Esophagus muscularis mucosa (tissue), 3 donors: ENCODE measurements at regions not wholly inside any gene's neighbourhood (a gene's known extent, or its start where the extent isn't known, plus 50 kb on each side); places are given as distances from the start of the nearest gene placed in this dataset.

ENCODE experiments used
- POLR2A ChIP-seq: fragments of 450-650 bp; IDR thresholded peaks from one replicate; pipeline ENCODE4 v1.6.1; 2017; ENCODE audit warnings: antibody characterized with exemption, moderate library complexity, mild to moderate bottlenecking, low read depth
- POLR2AphosphoS5 ChIP-seq, 2 donors: sonication (generic); formaldehyde crosslinking; IDR thresholded peaks; one replicate each; pipeline ENCODE4 v1.6.1; 2017; ENCODE audit warnings: antibody characterized with exemption in 2 of 2
- TF ChIP-seq, protein P1 (sequence below), 3 experiments: fragments of 200-600 bp in 2 of 3; fragments of 450-650 bp in 1 of 3; sonication (generic) in 2 of 3; IDR thresholded peaks; one replicate each; pipeline ENCODE4 v1.5.1; 2017 to 2019; ENCODE audit warnings: antibody characterized with exemption in 3 of 3, mild to moderate bottlenecking in 2 of 3, moderate library complexity in 1 of 3

DNA sequence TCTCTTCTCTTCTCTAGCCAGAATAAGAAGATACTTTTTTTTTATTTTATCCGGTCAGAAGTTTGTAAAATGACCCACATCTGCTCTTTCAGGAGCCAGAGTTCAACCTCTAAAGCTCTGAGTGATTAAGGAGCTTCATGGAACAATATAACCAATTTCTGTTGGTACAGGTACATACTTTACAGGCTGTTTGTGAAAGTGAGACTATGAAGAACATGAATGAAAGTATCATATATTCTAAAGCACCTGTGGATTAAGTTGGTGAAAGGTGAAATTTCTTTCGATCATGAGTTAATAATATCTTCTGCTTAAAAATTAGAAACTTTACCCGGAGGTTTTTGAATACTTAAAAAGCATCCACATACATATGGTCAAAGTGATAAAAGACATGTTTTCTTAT is 65.2 kb downstream of the DMRT2 start:
- TF ChIP-seq, protein P1, sequence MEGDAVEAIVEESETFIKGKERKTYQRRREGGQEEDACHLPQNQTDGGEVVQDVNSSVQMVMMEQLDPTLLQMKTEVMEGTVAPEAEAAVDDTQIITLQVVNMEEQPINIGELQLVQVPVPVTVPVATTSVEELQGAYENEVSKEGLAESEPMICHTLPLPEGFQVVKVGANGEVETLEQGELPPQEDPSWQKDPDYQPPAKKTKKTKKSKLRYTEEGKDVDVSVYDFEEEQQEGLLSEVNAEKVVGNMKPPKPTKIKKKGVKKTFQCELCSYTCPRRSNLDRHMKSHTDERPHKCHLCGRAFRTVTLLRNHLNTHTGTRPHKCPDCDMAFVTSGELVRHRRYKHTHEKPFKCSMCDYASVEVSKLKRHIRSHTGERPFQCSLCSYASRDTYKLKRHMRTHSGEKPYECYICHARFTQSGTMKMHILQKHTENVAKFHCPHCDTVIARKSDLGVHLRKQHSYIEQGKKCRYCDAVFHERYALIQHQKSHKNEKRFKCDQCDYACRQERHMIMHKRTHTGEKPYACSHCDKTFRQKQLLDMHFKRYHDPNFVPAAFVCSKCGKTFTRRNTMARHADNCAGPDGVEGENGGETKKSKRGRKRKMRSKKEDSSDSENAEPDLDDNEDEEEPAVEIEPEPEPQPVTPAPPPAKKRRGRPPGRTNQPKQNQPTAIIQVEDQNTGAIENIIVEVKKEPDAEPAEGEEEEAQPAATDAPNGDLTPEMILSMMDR (IDR thresholded peaks at IDR 0.05), result no peak
- TF ChIP-seq POLR2AphosphoS5 (IDR thresholded peaks at IDR 0.05), result no peak
- no peak for TF ChIP-seq POLR2A
